ENCODE measurements at regions not wholly inside any gene's neighbourhood (a gene's known extent, or its start where the extent isn't known, plus 50 kb on each side); places are given as distances from the start of the nearest gene placed in this dataset.

- ATAC-seq, result 0 out of 3 replicates have a peak, but pooled peaks have one; percentile 32
- no peak for TF ChIP-seq ESRRG (CRISPR knock-in tag; IDR thresholded peaks at IDR 0.05)
- no peak for TF ChIP-seq ARNTL (CRISPR knock-in tag; IDR thresholded peaks at IDR 0.05; ENCODE audit: borderline replicate concordance, low read depth)
- no peak for TF ChIP-seq BACH2 (CRISPR knock-in tag; IDR thresholded peaks at IDR 0.05; ENCODE audit: borderline replicate concordance)
- no peak for TF ChIP-seq ZNF565 (CRISPR knock-in tag; conservative IDR thresholded peaks at IDR 0.05; ENCODE audit: low read depth)
- TF ChIP-seq SNAI2 (CRISPR knock-in tag; IDR thresholded peaks at IDR 0.05), result no peak
Measured at GRCh38 chr5:8954801-8955200, 591.1 kb downstream of the SEMA5A start.

- no peak for ATAC-seq
- TF ChIP-seq GLIS3 (CRISPR knock-in tag; IDR thresholded peaks at IDR 0.05) (no peak), ZFP30 (CRISPR knock-in tag; IDR thresholded peaks at IDR 0.05) (no peak), TOX (CRISPR knock-in tag; IDR thresholded peaks at IDR 0.05; ENCODE audit: borderline replicate concordance) (no peak), ZFP3 (CRISPR knock-in tag; IDR thresholded peaks at IDR 0.05) (no peak), ARNTL (CRISPR knock-in tag; IDR thresholded peaks at IDR 0.05; ENCODE audit: borderline replicate concordance, low read depth) (no peak), POU6F1 (CRISPR knock-in tag; IDR thresholded peaks at IDR 0.05; ENCODE audit: borderline replicate concordance, low read depth) (no peak), TCF4 (CRISPR knock-in tag; IDR thresholded peaks at IDR 0.05; ENCODE audit: borderline replicate concordance) (no peak), ZNF565 (CRISPR knock-in tag; conservative IDR thresholded peaks at IDR 0.05; ENCODE audit: low read depth) (no peak), ESRRG (CRISPR knock-in tag; IDR thresholded peaks at IDR 0.05) (no peak)
Measured at GRCh38 chr5:8956659-8957058, 589.2 kb downstream of the SEMA5A start.

- TF ChIP-seq CSRNP3 (CRISPR knock-in tag; IDR thresholded peaks at IDR 0.05) (no peak), ZFP3 (CRISPR knock-in tag; IDR thresholded peaks at IDR 0.05) (no peak)
- no peak for ATAC-seq
Measured at GRCh38 chr5:8958602-8959001, 587.3 kb downstream of the SEMA5A start.

- ATAC-seq, result no peak
- TF ChIP-seq RARB (CRISPR knock-in tag; IDR thresholded peaks at IDR 0.05), result no peak
- TF ChIP-seq TSHZ2 (CRISPR knock-in tag; IDR thresholded peaks at IDR 0.05), result no peak
- TF ChIP-seq ZFP3 (CRISPR knock-in tag; IDR thresholded peaks at IDR 0.05), result no peak
- TF ChIP-seq BACH2 (CRISPR knock-in tag; IDR thresholded peaks at IDR 0.05; ENCODE audit: borderline replicate concordance), result no peak
- TF ChIP-seq GLIS3 (CRISPR knock-in tag; IDR thresholded peaks at IDR 0.05), result no peak
- TF ChIP-seq ZNF8 (CRISPR knock-in tag; IDR thresholded peaks at IDR 0.05), result no peak
- TF ChIP-seq TOX (CRISPR knock-in tag; IDR thresholded peaks at IDR 0.05; ENCODE audit: borderline replicate concordance), result no peak
- TF ChIP-seq PPARA (CRISPR knock-in tag; IDR thresholded peaks at IDR 0.05; ENCODE audit: borderline replicate concordance), result no peak
- no peak for TF ChIP-seq ZNF70 (CRISPR knock-in tag; IDR thresholded peaks at IDR 0.05)
- no peak for TF ChIP-seq PATZ1 (CRISPR knock-in tag; IDR thresholded peaks at IDR 0.05; ENCODE audit: borderline replicate concordance)
- no peak for TF ChIP-seq ISL1 (CRISPR knock-in tag; IDR thresholded peaks at IDR 0.05)
- no peak for TF ChIP-seq SNAI2 (CRISPR knock-in tag; IDR thresholded peaks at IDR 0.05)
- TF ChIP-seq CSRNP3 (CRISPR knock-in tag; IDR thresholded peaks at IDR 0.05), result no peak
- TF ChIP-seq ZC3H10 (CRISPR knock-in tag; IDR thresholded peaks at IDR 0.05), result no peak
- TF ChIP-seq ESRRG (CRISPR knock-in tag; IDR thresholded peaks at IDR 0.05), result no peak
- TF ChIP-seq POU6F1 (CRISPR knock-in tag; IDR thresholded peaks at IDR 0.05; ENCODE audit: borderline replicate concordance, low read depth), result no peak
- TF ChIP-seq CSDC2 (CRISPR knock-in tag; IDR thresholded peaks at IDR 0.05), result no peak
- TF ChIP-seq CREB5 (CRISPR knock-in tag; IDR thresholded peaks at IDR 0.05; ENCODE audit: low read depth), result no peak
Measured at GRCh38 chr5:8961219-8961618, 584.7 kb downstream of the SEMA5A start.

All from SK-N-SH treated with all-trans-retinoic acid at 6 μM for 48 hours (cell line).